ENCODE measurements at regions not wholly inside any gene's neighbourhood (a gene's known extent, or its start where the extent isn't known, plus 50 kb on each side); places are given as distances from the start of the nearest gene placed in this dataset.

- no peak overlapping the region for H3K4me3 ChIP-seq (ENCODE audit: low read depth, low read length)
- no peak for TF ChIP-seq CTCF (IDR thresholded peaks at IDR 0.05; ENCODE audit: insufficient read depth, low read depth, low read length, missing control alignments)
- DNase-seq (ENCODE audit: low read depth), result no peak
Observed at GRCh38 chr15:58293622-58294550, 137.9 kb upstream of the LIPC start.

GRCh38 chr15:58294681-58295254 is 137.0 kb upstream of the LIPC start:
- DNase-seq (ENCODE audit: low read depth), result no peak
- TF ChIP-seq CTCF (IDR thresholded peaks at IDR 0.05; ENCODE audit: insufficient read depth, low read depth, low read length, missing control alignments), result no peak
- no peak overlapping the region for H3K4me3 ChIP-seq (ENCODE audit: low read depth, low read length)

GRCh38 chr15:58295637-58296215 is 136.1 kb upstream of the LIPC start:
- TF ChIP-seq CTCF (IDR thresholded peaks at IDR 0.05; ENCODE audit: insufficient read depth, low read depth, low read length, missing control alignments), result no peak
- peak; percentile 28 for DNase-seq (ENCODE audit: low read depth)
- no peak overlapping the region for H3K4me3 ChIP-seq (ENCODE audit: low read depth, low read length)

GRCh38 chr15:58296276-58296675 is 135.5 kb upstream of the LIPC start:
- H3K4me3 ChIP-seq (ENCODE audit: low read depth, low read length), result no peak overlapping the region
- TF ChIP-seq CTCF (IDR thresholded peaks at IDR 0.05; ENCODE audit: insufficient read depth, low read depth, low read length, missing control alignments), result no peak
- DNase-seq (ENCODE audit: low read depth), result no peak

GRCh38 chr15:58297639-58298038 is 134.2 kb upstream of the LIPC start:
- no peak for DNase-seq (ENCODE audit: low read depth)
- TF ChIP-seq CTCF (IDR thresholded peaks at IDR 0.05; ENCODE audit: insufficient read depth, low read depth, low read length, missing control alignments), result no peak
- no peak overlapping the region for H3K4me3 ChIP-seq (ENCODE audit: low read depth, low read length)

GRCh38 chr15:58298879-58299850 is 132.6 kb upstream of the LIPC start:
- no peak overlapping the region for H3K4me3 ChIP-seq (ENCODE audit: low read depth, low read length)
- peak; percentile 54 for DNase-seq (ENCODE audit: low read depth)
- TF ChIP-seq CTCF (IDR thresholded peaks at IDR 0.05; ENCODE audit: insufficient read depth, low read depth, low read length, missing control alignments), result no peak
